PC-3 (cell line): ENCODE measurements at regions not wholly inside any gene's neighbourhood (a gene's known extent, or its start where the extent isn't known, plus 50 kb on each side); places are given as distances from the start of the nearest gene placed in this dataset.

ENCODE experiments used
- ATAC-seq: fragments of 200-7000 bp; cut with Tn5 transposase; 2 replicates; pipeline ENCODE4 v1.9.1; 2020; ENCODE audit warnings: mild to moderate bottlenecking, moderate library complexity
- BruUV-seq: library from RNA; stranded (reverse); fragments of 400-500 nt; replicated peaks from 2 replicates; lab custom pipeline; 2021; lab: Mats Ljungman, UMichigan
- CTCF ChIA-PET: fragments of 300-600 bp; sonication (Branson Sonifier 250); formaldehyde crosslinking; loops from one replicate; lab custom pipeline; 2022; ENCODE audit warnings: antibody characterized with exemption; lab: Charles Lee
- POLR2A ChIA-PET: fragments of 300-600 bp; sonication (Branson Sonifier 250); formaldehyde crosslinking; loops from one replicate; lab custom pipeline; 2022; ENCODE audit warnings: antibody characterized with exemption; ENCODE audit not compliant: unreplicated experiment; lab: Charles Lee
- DNase-seq: peaks from one replicate; pipeline ENCODE4 v3.0.0-alpha.2; 2015
- H2AFZ ChIP-seq: fragments of 300-600 bp; sonication (generic); 2 replicates; pipeline ENCODE4 v1.6.0; 2016; ENCODE audit warnings: antibody characterized with exemption, low read length
- H3F3A ChIP-seq: fragments of 300-600 bp; sonication (generic); one replicate; pipeline ENCODE4 v1.6.0; 2017; ENCODE audit warnings: antibody characterized with exemption, low read length, control low read depth, mild to moderate bottlenecking; ENCODE audit not compliant: unreplicated experiment
- H3K27ac ChIP-seq: fragments of 300-600 bp; sonication (generic); 2 replicates; pipeline ENCODE4 v1.5.1; 2016; ENCODE audit warnings: mild to moderate bottlenecking, low read length
- H3K27me3 ChIP-seq: fragments of 300-600 bp; sonication (generic); 2 replicates; pipeline ENCODE4 v1.6.1; 2016; ENCODE audit warnings: low read length, mixed read lengths
- H3K36me3 ChIP-seq: fragments of 300-600 bp; sonication (generic); 2 replicates; pipeline ENCODE4 v1.6.1; 2016; ENCODE audit warnings: low read depth, mixed run types, low read length, mixed read lengths
- H3K4me1 ChIP-seq: fragments of 300-600 bp; sonication (generic); 2 replicates; pipeline ENCODE4 v1.5.1; 2016; ENCODE audit warnings: low read length; ENCODE audit not compliant: insufficient read depth
- H3K4me2 ChIP-seq: fragments of 300-600 bp; sonication (generic); 2 replicates; pipeline ENCODE4 v1.6.0; 2016; ENCODE audit warnings: low read length
- H3K4me3 ChIP-seq: fragments of 300-600 bp; sonication (generic); 2 replicates; pipeline ENCODE4 v1.5.1; 2016; ENCODE audit warnings: mild to moderate bottlenecking, low read length, mixed read lengths
- H3K79me2 ChIP-seq: fragments of 300-600 bp; sonication (generic); 2 replicates; pipeline ENCODE4 v1.6.1; 2017; ENCODE audit warnings: low read length, mixed read lengths
- H3K9ac ChIP-seq: fragments of 300-600 bp; sonication (generic); 2 replicates; pipeline ENCODE4 v1.6.0; 2016; ENCODE audit warnings: mild to moderate bottlenecking, low read length
- H3K9me2 ChIP-seq: fragments of 300-600 bp; sonication (generic); replicated peaks from 2 replicates; pipeline ENCODE4 v1.6.1; 2016; ENCODE audit warnings: mixed run types, low read length, mixed read lengths
- H3K9me3 ChIP-seq: fragments of 300-600 bp; sonication (generic); 2 replicates; pipeline ENCODE4 v1.6.1; 2016; ENCODE audit warnings: low read length, mixed read lengths
- H4K20me1 ChIP-seq: fragments of 300-600 bp; sonication (generic); 2 replicates; pipeline ENCODE4 v1.6.1; 2016; ENCODE audit warnings: low read length, mixed read lengths
- CTCF ChIP-seq: fragments of 300-600 bp; sonication (generic); conservative IDR thresholded peaks from 2 replicates; pipeline ENCODE4 v1.5.1; 2017; ENCODE audit warnings: antibody characterized with exemption, low read depth, mild to moderate bottlenecking, low read length
- EZH2 ChIP-seq: fragments of 300-600 bp; sonication (generic); IDR thresholded peaks from one replicate; pipeline ENCODE4 v1.6.1; 2017; ENCODE audit warnings: antibody characterized with exemption, mild to moderate bottlenecking, low read length; ENCODE audit not compliant: unreplicated experiment
- EZH2phosphoT487 ChIP-seq: fragments of 300-600 bp; sonication (generic); IDR thresholded peaks from 2 replicates; pipeline ENCODE4 v1.6.1; 2018; ENCODE audit warnings: mild to moderate bottlenecking, antibody characterized with exemption, low read length, borderline replicate concordance
- intact Hi-C: fragments of 100-400 bp; cut with micrococcal nuclease; formaldehyde crosslinking; loops from 2 replicates; pipeline ENCODE4 v1.9.0; 2023

GRCh38 chr17:5913641-5914040, 156.5 kb upstream of the WSCD1 start:
- Histone ChIP-seq H3K9me2 (no peaks in the 10 kb centered on the region), H3K9me3 (no peaks in the 10 kb centered on the region), H3K4me3 (no peak overlapping the region), H3K4me1 (no peaks in the 10 kb centered on the region; the same call in 1 of the 2 replicates), H3K4me2 (no peak overlapping the region), H4K20me1 (no peaks in the 10 kb centered on the region), H3K9ac (no peak overlapping the region), H3K79me2 (no peaks in the 10 kb centered on the region), H2AFZ (no peak overlapping the region), H3K27ac (no peak overlapping the region), H3F3A (no peaks in the 10 kb centered on the region), H3K36me3 (no peaks in the 10 kb centered on the region), H3K27me3 (no peaks in the 10 kb centered on the region)
- CTCF ChIA-PET: no interaction called here
- DNase-seq (no peak), ATAC-seq (no peak)
- POLR2A ChIA-PET: no interaction called here
- intact Hi-C loops: no loop called here
- BruUV-seq: no TSS peak
- TF ChIP-seq EZH2: no peak

GRCh38 chr17:5915337-5915736, 154.8 kb upstream of the WSCD1 start:
- Histone ChIP-seq H3K4me2 (no peak overlapping the region), H3K36me3 (no peaks in the 10 kb centered on the region), H3K9ac (no peak overlapping the region), H4K20me1 (no peaks in the 10 kb centered on the region), H2AFZ (no peak overlapping the region), H3K9me2 (no peaks in the 10 kb centered on the region), H3K27me3 (no peaks in the 10 kb centered on the region), H3K9me3 (no peaks in the 10 kb centered on the region), H3K4me1 (no peaks in the 10 kb centered on the region; the same call in 1 of the 2 replicates), H3K79me2 (no peaks in the 10 kb centered on the region), H3K27ac (no peak overlapping the region), H3K4me3 (no peak overlapping the region), H3F3A (no peaks in the 10 kb centered on the region)
- peak; percentile 19 for DNase-seq
- ChIA-PET CTCF (no interaction called here), POLR2A (no interaction called here)
- no peak for TF ChIP-seq CTCF
- TF ChIP-seq EZH2: no peak
- no peak for TF ChIP-seq EZH2phosphoT487
- no peak for ATAC-seq
- no TSS peak for BruUV-seq
- intact Hi-C loops: no loop called here

GRCh38 chr17:5919089-5919488, 151.1 kb upstream of the WSCD1 start:
- intact Hi-C loops: no loop called here
- DNase-seq (no peak), ATAC-seq (no peak)
- H3K27ac ChIP-seq: no peak overlapping the region
- H3K4me3 ChIP-seq: no peak overlapping the region
- no peaks in the 10 kb centered on the region for H3K27me3 ChIP-seq
- no peak overlapping the region for H2AFZ ChIP-seq
- TF ChIP-seq EZH2 (no peak), CTCF (no peak), EZH2phosphoT487 (no peak)
- no peaks in the 10 kb centered on the region for H3K9me2 ChIP-seq
- POLR2A ChIA-PET: no interaction called here
- no peaks in the 10 kb centered on the region for H4K20me1 ChIP-seq
- H3K4me2 ChIP-seq: no peak overlapping the region
- H3K36me3 ChIP-seq: no peaks in the 10 kb centered on the region
- H3K4me1 ChIP-seq: peaks cover 9% of the 10 kb centered on the region
- CTCF ChIA-PET: no interaction called here
- H3K79me2 ChIP-seq: no peaks in the 10 kb centered on the region
- H3K9me3 ChIP-seq: no peaks in the 10 kb centered on the region
- H3F3A ChIP-seq: no peaks in the 10 kb centered on the region
- no TSS peak for BruUV-seq
- no peak overlapping the region for H3K9ac ChIP-seq
